ENCODE measurements at regions not wholly inside any gene's neighbourhood (a gene's known extent, or its start where the extent isn't known, plus 50 kb on each side); places are given as distances from the start of the nearest gene placed in this dataset.

- no peak for DNase-seq
These were observed 120.1 kb upstream of the SLC25A36 start for GRCh38 chr3:140821493-140821892.

GRCh38 chr3:140822401-140823047 lies 119.1 kb upstream of the SLC25A36 start:
- DNase-seq: no peak

- DNase-seq: no peak
These were observed 118.5 kb upstream of the SLC25A36 start for GRCh38 chr3:140823106-140823505.

- DNase-seq: no peak
These were observed 113.7 kb upstream of the SLC25A36 start for GRCh38 chr3:140827894-140828293.

- no peak for DNase-seq
These were observed 113.1 kb upstream of the SLC25A36 start for GRCh38 chr3:140828585-140828984.

GRCh38 chr3:140829796-140830195 lies 111.8 kb upstream of the SLC25A36 start:
- DNase-seq: no peak

- no peak for DNase-seq
These were observed 111.2 kb upstream of the SLC25A36 start for GRCh38 chr3:140830391-140830790.

- DNase-seq: no peak
These were observed 108.8 kb upstream of the SLC25A36 start for GRCh38 chr3:140832883-140833282.

- no peak for DNase-seq
These were observed 107.2 kb upstream of the SLC25A36 start for GRCh38 chr3:140834266-140835037.

GRCh38 chr3:140842984-140843649 lies 98.5 kb upstream of the SLC25A36 start:
- no peak for DNase-seq

GRCh38 chr3:140843656-140844055 lies 98.0 kb upstream of the SLC25A36 start:
- no peak for DNase-seq

- no peak for DNase-seq
These were observed 97.6 kb upstream of the SLC25A36 start for GRCh38 chr3:140844072-140844471.

- DNase-seq: no peak
These were observed 95.8 kb upstream of the SLC25A36 start for GRCh38 chr3:140845882-140846281.

- no peak for DNase-seq
These were observed 93.0 kb upstream of the SLC25A36 start for GRCh38 chr3:140848666-140849065.

- DNase-seq: no peak
These were observed 91.3 kb upstream of the SLC25A36 start for GRCh38 chr3:140850210-140850955.

GRCh38 chr3:140854961-140855360 lies 86.7 kb upstream of the SLC25A36 start:
- DNase-seq: no peak

- DNase-seq: no peak
These were observed 84.7 kb upstream of the SLC25A36 start for GRCh38 chr3:140856905-140857304.

GRCh38 chr3:140857993-140858392 lies 83.6 kb upstream of the SLC25A36 start:
- DNase-seq: no peak

GRCh38 chr3:140859592-140860336 lies 81.9 kb upstream of the SLC25A36 start:
- no peak for DNase-seq

- DNase-seq: peak; percentile 2
These were observed 78.0 kb upstream of the SLC25A36 start for GRCh38 chr3:140863580-140864009.

GRCh38 chr3:140870351-140870750 lies 71.3 kb upstream of the SLC25A36 start:
- DNase-seq: no peak

GRCh38 chr3:140871022-140871421 lies 70.6 kb upstream of the SLC25A36 start:
- DNase-seq: no peak
